ENCODE measurements at regions not wholly inside any gene's neighbourhood (a gene's known extent, or its start where the extent isn't known, plus 50 kb on each side); places are given as distances from the start of the nearest gene placed in this dataset.

DNA sequence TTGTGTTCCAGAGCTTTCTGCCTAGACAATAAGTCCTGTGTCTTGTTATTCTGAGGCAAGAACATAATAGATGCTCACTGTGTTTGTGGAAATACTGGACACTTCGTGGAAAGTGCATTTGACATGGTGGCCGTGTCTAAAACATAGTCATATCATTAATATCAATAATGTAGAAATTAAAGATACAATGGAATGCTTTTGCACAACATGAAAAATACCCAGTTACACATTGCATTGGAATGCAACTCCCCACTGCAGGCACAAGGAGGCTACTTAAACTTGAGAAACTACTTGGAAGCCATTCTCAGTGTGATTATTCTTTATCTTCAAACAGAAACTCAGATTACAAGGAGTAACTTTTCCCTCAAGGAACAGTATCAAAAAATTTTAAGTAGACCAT, 145.3 kb upstream of the ZNF462 start:
- H3K4me1 ChIP-seq (ENCODE audit: control insufficient read depth in 4 of 4, insufficient read depth in 4 of 4, low read length in 3 of 4) = no peaks in the 10 kb centered on the region
- WGBS = 64% methylated on average over 2 of the region's 2 CpGs
- H3K9ac ChIP-seq (ENCODE audit: low read depth in 1 of 2, low read length in 2 of 2) = no peak overlapping the region
- TF ChIP-seq NR2F2 (IDR thresholded peaks at IDR 0.05) = no peak
- TF ChIP-seq RAD21 (IDR thresholded peaks at IDR 0.05) = peak in 1 of 2 donors; percentile 9
- no peak for TF ChIP-seq JUND (IDR thresholded peaks at IDR 0.05)
- no peaks in the 10 kb centered on the region for H3K9me3 ChIP-seq (ENCODE audit: control insufficient read depth in 4 of 4, low read length in 3 of 4)
- DNase-seq (ENCODE audit: low spot score) = no peak
- no peak overlapping the region for H3K27ac ChIP-seq (ENCODE audit: low read depth in 1 of 2, low read length in 2 of 2)
- H3K36me3 ChIP-seq (ENCODE audit: control insufficient read depth in 4 of 4, insufficient read depth in 3 of 4, low read depth in 1 of 4, low read length in 3 of 4) = no peaks in the 10 kb centered on the region
- H3K4me3 ChIP-seq (ENCODE audit: low read depth in 1 of 3, low read length in 3 of 3) = no peak overlapping the region
- peaks cover 0 to 2% (median 0%) of the 10 kb centered on the region in 4 donors for H3K27me3 ChIP-seq (ENCODE audit: control insufficient read depth in 4 of 4, insufficient read depth in 4 of 4, low read length in 3 of 4)

DNA sequence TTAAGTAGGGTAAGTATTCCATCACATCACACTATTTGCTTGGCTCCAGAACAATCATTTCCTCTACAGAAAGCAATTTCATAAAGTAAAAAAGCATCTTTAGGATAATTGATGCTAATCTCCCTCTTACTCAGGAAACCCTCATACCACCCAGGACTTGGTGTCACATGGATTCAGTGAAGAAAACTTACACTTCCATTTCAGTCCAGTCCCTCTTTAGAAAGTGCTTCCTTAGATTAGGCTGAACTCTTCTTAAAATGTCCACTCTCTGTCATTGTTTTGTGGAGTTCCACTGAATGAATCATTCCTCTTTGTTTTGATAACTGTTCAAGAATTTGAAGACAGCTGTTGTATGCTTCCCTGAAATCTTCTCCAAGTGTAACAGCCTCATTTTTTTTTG, 144.0 kb upstream of the ZNF462 start:
- H3K9me3 ChIP-seq (ENCODE audit: control insufficient read depth in 4 of 4, low read length in 3 of 4) = no peaks in the 10 kb centered on the region
- H3K4me3 ChIP-seq (ENCODE audit: low read depth in 1 of 3, low read length in 3 of 3) = no peak overlapping the region
- no peak for DNase-seq (ENCODE audit: low spot score)
- H3K4me1 ChIP-seq (ENCODE audit: control insufficient read depth in 4 of 4, insufficient read depth in 4 of 4, low read length in 3 of 4) = no peaks in the 10 kb centered on the region
- H3K9ac ChIP-seq (ENCODE audit: low read depth in 1 of 2, low read length in 2 of 2) = no peak overlapping the region
- H3K36me3 ChIP-seq (ENCODE audit: control insufficient read depth in 4 of 4, insufficient read depth in 3 of 4, low read depth in 1 of 4, low read length in 3 of 4) = no peaks in the 10 kb centered on the region
- H3K27ac ChIP-seq (ENCODE audit: low read depth in 1 of 2, low read length in 2 of 2) = no peak overlapping the region
- peaks cover 0 to 2% (median 0%) of the 10 kb centered on the region in 4 donors for H3K27me3 ChIP-seq (ENCODE audit: control insufficient read depth in 4 of 4, insufficient read depth in 4 of 4, low read length in 3 of 4)
- TF ChIP-seq JUND (IDR thresholded peaks at IDR 0.05) (no peak), TAF1 (conservative IDR thresholded peaks at IDR 0.05) (no peak), HNF4A (conservative IDR thresholded peaks at IDR 0.05) (no peak), GABPA (IDR thresholded peaks at IDR 0.05 in 1 of 2, conservative IDR thresholded peaks at IDR 0.05 in 1 of 2) (no peak), SP1 (IDR thresholded peaks at IDR 0.05) (no peak), RAD21 (IDR thresholded peaks at IDR 0.05) (no peak), RXRA (IDR thresholded peaks at IDR 0.05) (no peak)
- TF ChIP-seq, protein P1, sequence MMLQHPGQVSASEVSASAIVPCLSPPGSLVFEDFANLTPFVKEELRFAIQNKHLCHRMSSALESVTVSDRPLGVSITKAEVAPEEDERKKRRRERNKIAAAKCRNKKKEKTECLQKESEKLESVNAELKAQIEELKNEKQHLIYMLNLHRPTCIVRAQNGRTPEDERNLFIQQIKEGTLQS (IDR thresholded peaks at IDR 0.05) = no peak
- TF ChIP-seq, protein P2, sequence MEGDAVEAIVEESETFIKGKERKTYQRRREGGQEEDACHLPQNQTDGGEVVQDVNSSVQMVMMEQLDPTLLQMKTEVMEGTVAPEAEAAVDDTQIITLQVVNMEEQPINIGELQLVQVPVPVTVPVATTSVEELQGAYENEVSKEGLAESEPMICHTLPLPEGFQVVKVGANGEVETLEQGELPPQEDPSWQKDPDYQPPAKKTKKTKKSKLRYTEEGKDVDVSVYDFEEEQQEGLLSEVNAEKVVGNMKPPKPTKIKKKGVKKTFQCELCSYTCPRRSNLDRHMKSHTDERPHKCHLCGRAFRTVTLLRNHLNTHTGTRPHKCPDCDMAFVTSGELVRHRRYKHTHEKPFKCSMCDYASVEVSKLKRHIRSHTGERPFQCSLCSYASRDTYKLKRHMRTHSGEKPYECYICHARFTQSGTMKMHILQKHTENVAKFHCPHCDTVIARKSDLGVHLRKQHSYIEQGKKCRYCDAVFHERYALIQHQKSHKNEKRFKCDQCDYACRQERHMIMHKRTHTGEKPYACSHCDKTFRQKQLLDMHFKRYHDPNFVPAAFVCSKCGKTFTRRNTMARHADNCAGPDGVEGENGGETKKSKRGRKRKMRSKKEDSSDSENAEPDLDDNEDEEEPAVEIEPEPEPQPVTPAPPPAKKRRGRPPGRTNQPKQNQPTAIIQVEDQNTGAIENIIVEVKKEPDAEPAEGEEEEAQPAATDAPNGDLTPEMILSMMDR (IDR thresholded peaks at IDR 0.05; ENCODE audit: low read depth, low read length, missing input control) = no peak
- TF ChIP-seq, protein P3, sequence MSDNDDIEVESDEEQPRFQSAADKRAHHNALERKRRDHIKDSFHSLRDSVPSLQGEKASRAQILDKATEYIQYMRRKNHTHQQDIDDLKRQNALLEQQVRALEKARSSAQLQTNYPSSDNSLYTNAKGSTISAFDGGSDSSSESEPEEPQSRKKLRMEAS (IDR thresholded peaks at IDR 0.05) = no peak

DNA sequence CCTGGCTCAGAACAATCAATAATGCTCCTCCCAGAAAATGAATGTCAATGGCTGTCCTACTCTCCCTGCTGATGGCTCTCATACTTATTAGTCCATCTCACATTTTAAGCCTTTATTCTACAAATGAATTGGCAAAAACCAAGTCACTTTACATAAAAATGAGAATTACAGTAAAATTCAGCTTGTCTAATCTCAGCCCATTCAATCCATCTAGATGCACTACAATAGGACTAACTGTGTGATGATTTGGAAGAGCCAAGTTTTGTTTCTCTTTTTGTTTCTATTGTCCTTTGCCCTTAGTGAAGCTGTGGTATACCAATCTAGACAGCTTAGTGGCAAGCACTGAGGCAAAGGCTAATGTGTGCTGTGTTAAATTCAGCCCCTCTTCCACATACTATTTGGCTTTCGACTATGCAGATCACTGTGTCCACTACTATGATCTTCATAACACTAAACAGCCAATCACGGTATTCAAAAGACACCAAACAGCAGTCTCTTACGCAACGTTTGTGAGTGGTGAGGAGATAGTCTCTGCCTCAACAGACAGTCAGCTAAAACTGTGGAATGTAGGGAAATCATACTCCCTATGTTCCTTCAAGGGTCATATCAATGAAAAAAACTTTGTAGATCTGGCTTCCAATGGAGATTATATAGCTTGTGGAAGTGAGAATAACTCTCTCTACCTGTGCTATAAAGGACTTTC, 140.8 kb upstream of the ZNF462 start:
- Histone ChIP-seq H3K27me3 (ENCODE audit: control insufficient read depth in 4 of 4, insufficient read depth in 4 of 4, low read length in 3 of 4) (peaks cover 0 to 2% (median 0%) of the 10 kb centered on the region in 4 donors), H3K9ac (ENCODE audit: low read depth in 1 of 2, low read length in 2 of 2) (no peak overlapping the region), H3K4me1 (ENCODE audit: control insufficient read depth in 4 of 4, insufficient read depth in 4 of 4, low read length in 3 of 4) (no peaks in the 10 kb centered on the region), H3K4me3 (ENCODE audit: low read depth in 1 of 3, low read length in 3 of 3) (no peak overlapping the region), H3K9me3 (ENCODE audit: control insufficient read depth in 4 of 4, low read length in 3 of 4) (no peaks in the 10 kb centered on the region), H3K36me3 (ENCODE audit: control insufficient read depth in 4 of 4, insufficient read depth in 3 of 4, low read depth in 1 of 4, low read length in 3 of 4) (no peaks in the 10 kb centered on the region), H3K27ac (ENCODE audit: low read depth in 1 of 2, low read length in 2 of 2) (no peak overlapping the region)
- TF ChIP-seq NR2F2 (IDR thresholded peaks at IDR 0.05) (no peak), JUND (IDR thresholded peaks at IDR 0.05) (no peak)
- WGBS = 69% methylated on average over 4 of the region's 4 CpGs
- DNase-seq (ENCODE audit: low spot score) = no peak

DNA sequence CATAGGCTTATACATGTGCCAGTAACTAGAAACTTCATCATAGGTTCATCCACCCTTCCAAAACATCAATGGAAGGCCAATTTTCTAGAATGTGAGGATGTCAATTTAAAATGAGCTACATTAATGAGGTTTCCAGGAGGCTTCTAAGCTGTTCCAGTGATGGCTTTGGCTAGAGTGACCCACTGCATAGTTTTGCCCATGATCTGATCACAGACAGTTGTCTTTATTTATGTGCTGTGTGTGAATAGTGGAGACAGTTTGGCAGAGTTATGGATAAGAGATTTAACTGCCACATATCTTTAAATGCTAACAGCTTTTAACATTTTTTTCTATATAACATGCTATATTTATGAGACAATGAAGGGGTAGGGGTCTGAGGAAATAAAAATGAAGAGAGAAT, 139.0 kb upstream of the ZNF462 start:
- H3K9me3 ChIP-seq (ENCODE audit: control insufficient read depth in 4 of 4, low read length in 3 of 4) = no peaks in the 10 kb centered on the region
- H3K4me3 ChIP-seq (ENCODE audit: low read depth in 1 of 3, low read length in 3 of 3) = no peak overlapping the region
- no peaks in the 10 kb centered on the region for H3K4me1 ChIP-seq (ENCODE audit: control insufficient read depth in 4 of 4, insufficient read depth in 4 of 4, low read length in 3 of 4)
- DNase-seq (ENCODE audit: low spot score) = no peak
- peaks cover 0 to 2% (median 0%) of the 10 kb centered on the region in 4 donors for H3K27me3 ChIP-seq (ENCODE audit: control insufficient read depth in 4 of 4, insufficient read depth in 4 of 4, low read length in 3 of 4)
- no peak overlapping the region for H3K27ac ChIP-seq (ENCODE audit: low read depth in 1 of 2, low read length in 2 of 2)
- H3K36me3 ChIP-seq (ENCODE audit: control insufficient read depth in 4 of 4, insufficient read depth in 3 of 4, low read depth in 1 of 4, low read length in 3 of 4) = no peaks in the 10 kb centered on the region
- H3K9ac ChIP-seq (ENCODE audit: low read depth in 1 of 2, low read length in 2 of 2) = no peak overlapping the region
- TF ChIP-seq, protein P1 (IDR thresholded peaks at IDR 0.05) = no peak
- no peak for TF ChIP-seq RXRA (IDR thresholded peaks at IDR 0.05)
- no peak for TF ChIP-seq GABPA (IDR thresholded peaks at IDR 0.05 in 1 of 2, conservative IDR thresholded peaks at IDR 0.05 in 1 of 2)
- no peak for TF ChIP-seq JUND (IDR thresholded peaks at IDR 0.05)
- TF ChIP-seq, protein P4, sequence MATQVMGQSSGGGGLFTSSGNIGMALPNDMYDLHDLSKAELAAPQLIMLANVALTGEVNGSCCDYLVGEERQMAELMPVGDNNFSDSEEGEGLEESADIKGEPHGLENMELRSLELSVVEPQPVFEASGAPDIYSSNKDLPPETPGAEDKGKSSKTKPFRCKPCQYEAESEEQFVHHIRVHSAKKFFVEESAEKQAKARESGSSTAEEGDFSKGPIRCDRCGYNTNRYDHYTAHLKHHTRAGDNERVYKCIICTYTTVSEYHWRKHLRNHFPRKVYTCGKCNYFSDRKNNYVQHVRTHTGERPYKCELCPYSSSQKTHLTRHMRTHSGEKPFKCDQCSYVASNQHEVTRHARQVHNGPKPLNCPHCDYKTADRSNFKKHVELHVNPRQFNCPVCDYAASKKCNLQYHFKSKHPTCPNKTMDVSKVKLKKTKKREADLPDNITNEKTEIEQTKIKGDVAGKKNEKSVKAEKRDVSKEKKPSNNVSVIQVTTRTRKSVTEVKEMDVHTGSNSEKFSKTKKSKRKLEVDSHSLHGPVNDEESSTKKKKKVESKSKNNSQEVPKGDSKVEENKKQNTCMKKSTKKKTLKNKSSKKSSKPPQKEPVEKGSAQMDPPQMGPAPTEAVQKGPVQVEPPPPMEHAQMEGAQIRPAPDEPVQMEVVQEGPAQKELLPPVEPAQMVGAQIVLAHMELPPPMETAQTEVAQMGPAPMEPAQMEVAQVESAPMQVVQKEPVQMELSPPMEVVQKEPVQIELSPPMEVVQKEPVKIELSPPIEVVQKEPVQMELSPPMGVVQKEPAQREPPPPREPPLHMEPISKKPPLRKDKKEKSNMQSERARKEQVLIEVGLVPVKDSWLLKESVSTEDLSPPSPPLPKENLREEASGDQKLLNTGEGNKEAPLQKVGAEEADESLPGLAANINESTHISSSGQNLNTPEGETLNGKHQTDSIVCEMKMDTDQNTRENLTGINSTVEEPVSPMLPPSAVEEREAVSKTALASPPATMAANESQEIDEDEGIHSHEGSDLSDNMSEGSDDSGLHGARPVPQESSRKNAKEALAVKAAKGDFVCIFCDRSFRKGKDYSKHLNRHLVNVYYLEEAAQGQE (IDR thresholded peaks at IDR 0.05) = no peak
- no peak for TF ChIP-seq TAF1 (conservative IDR thresholded peaks at IDR 0.05)
- TF ChIP-seq EGR1 (IDR thresholded peaks at IDR 0.05; ENCODE audit: low read depth in 2 of 2) = no peak
- TF ChIP-seq SP1 (IDR thresholded peaks at IDR 0.05) = no peak
- TF ChIP-seq HNF4G (IDR thresholded peaks at IDR 0.05) = no peak
- TF ChIP-seq YY1 (IDR thresholded peaks at IDR 0.05) = no peak
- no peak for TF ChIP-seq FOXA2 (IDR thresholded peaks at IDR 0.05)

Measured in liver (tissue), 8 donors.